ENCODE measurements at regions not wholly inside any gene's neighbourhood (a gene's known extent, or its start where the extent isn't known, plus 50 kb on each side); places are given as distances from the start of the nearest gene placed in this dataset.

GRCh38 chr2:139798391-139798790, 1018.2 kb upstream of the NXPH2 start:
- Histone ChIP-seq H3K27me3 (no peaks in the 10 kb centered on the region), H3K4me3 (no peak overlapping the region), H3K36me3 (no peaks in the 10 kb centered on the region), H3K9me3 (no peaks in the 10 kb centered on the region), H3K27ac (no peak overlapping the region), H3K4me1 (no peaks in the 10 kb centered on the region)
- WGBS, 2 donors, result 43 to 58% methylated on average over 2 of the region's 2 CpGs
- FAIRE-seq (no peak), ATAC-seq (no peak), DNase-seq (no peak)
- TF ChIP-seq CTCF (IDR thresholded peaks at IDR 0.05), result no peak
- intact Hi-C loops (cut with DNase I), result no loop called here

GRCh38 chr2:139790807-139791752, 1010.9 kb upstream of the NXPH2 start:
- no peak for TF ChIP-seq CTCF (IDR thresholded peaks at IDR 0.05)
- 32 to 38% methylated on average over 3 of the region's 3 CpGs for WGBS, 2 donors
- Histone ChIP-seq H3K9me3 (no peaks in the 10 kb centered on the region), H3K4me3 (no peak overlapping the region), H3K27me3 (no peaks in the 10 kb centered on the region), H3K4me1 (no peaks in the 10 kb centered on the region), H3K36me3 (no peaks in the 10 kb centered on the region), H3K27ac (no peak overlapping the region)
- FAIRE-seq, result peak; percentile 39
- ATAC-seq, result no peak
- DNase-seq, result no peak
- intact Hi-C loops (cut with DNase I), result no loop called here

- H3K9me3 ChIP-seq, result no peaks in the 10 kb centered on the region
- H3K4me1 ChIP-seq, result no peaks in the 10 kb centered on the region
- no peak for TF ChIP-seq CTCF (IDR thresholded peaks at IDR 0.05)
- intact Hi-C loops (cut with DNase I), result no loop called here
- WGBS, 2 donors, result 12 to 27% methylated on average over 2 of the region's 2 CpGs
- DNase-seq (no peak), ATAC-seq (no peak), FAIRE-seq (no peak)
- H3K27ac ChIP-seq, result no peak overlapping the region
- no peaks in the 10 kb centered on the region for H3K36me3 ChIP-seq
- no peak overlapping the region for H3K4me3 ChIP-seq
- H3K27me3 ChIP-seq, result no peaks in the 10 kb centered on the region
Observed at GRCh38 chr2:139790136-139790535, 1009.9 kb upstream of the NXPH2 start.

GRCh38 chr2:139778732-139779131, 998.5 kb upstream of the NXPH2 start:
- H3K4me1 ChIP-seq, result no peaks in the 10 kb centered on the region
- TF ChIP-seq CTCF (IDR thresholded peaks at IDR 0.05), result no peak
- H3K36me3 ChIP-seq, result no peaks in the 10 kb centered on the region
- H3K9me3 ChIP-seq, result no peaks in the 10 kb centered on the region
- H3K4me3 ChIP-seq, result no peak overlapping the region
- no peak for DNase-seq
- no peak overlapping the region for H3K27ac ChIP-seq
- FAIRE-seq, result no peak
- no peaks in the 10 kb centered on the region for H3K27me3 ChIP-seq
- intact Hi-C loops (cut with DNase I), result no loop called here
- no peak for ATAC-seq

- ATAC-seq (no peak), DNase-seq (no peak), FAIRE-seq (no peak)
- Histone ChIP-seq H3K27me3 (no peaks in the 10 kb centered on the region), H3K4me1 (no peaks in the 10 kb centered on the region), H3K9me3 (no peaks in the 10 kb centered on the region), H3K4me3 (no peak overlapping the region), H3K36me3 (no peaks in the 10 kb centered on the region), H3K27ac (no peak overlapping the region)
- no peak for TF ChIP-seq CTCF (IDR thresholded peaks at IDR 0.05)
- intact Hi-C loops (cut with DNase I), result no loop called here
- 82 to 84% methylated on average over 1 of the region's 1 CpG for WGBS, 2 donors
Observed at GRCh38 chr2:139773720-139774277, 993.6 kb upstream of the NXPH2 start.

Measured in pancreas (tissue), 10 donors.